Stimulated activated memory B cell treated with anti-CD40 and anti-IgM and Interleukin-4, amounts not matched to agents 10 μg/mL and 1 μg/mL and 100 μg/mL, for 72 hours (primary cell): ENCODE measurements at regions not wholly inside any gene's neighbourhood (a gene's known extent, or its start where the extent isn't known, plus 50 kb on each side); places are given as distances from the start of the nearest gene placed in this dataset.

Source experiments
- ATAC-seq: fragments of 150-1000 bp; cut with Tn5 transposase; 2 replicates; pipeline ENCODE4 v1.10.0; 2021
- H3K27ac Mint-ChIP-seq: one replicate; pipeline ENCODE4 v1.8.0; 2022; ENCODE audit warnings: mild to moderate bottlenecking, mixed read lengths
- H3K27me3 Mint-ChIP-seq: one replicate; pipeline ENCODE4 v1.8.0; 2022; ENCODE audit warnings: mixed read lengths
- H3K36me3 Mint-ChIP-seq: one replicate; pipeline ENCODE4 v1.8.0; 2022; ENCODE audit warnings: mixed read lengths
- H3K4me1 Mint-ChIP-seq: one replicate; pipeline ENCODE4 v1.8.0; 2022; ENCODE audit warnings: mixed read lengths
- H3K4me3 Mint-ChIP-seq: one replicate; pipeline ENCODE4 v1.8.0; 2022; ENCODE audit warnings: mild to moderate bottlenecking, moderate library complexity, mixed read lengths
- H3K9me3 Mint-ChIP-seq: one replicate; pipeline ENCODE4 v1.8.0; 2022; ENCODE audit warnings: mixed read lengths

DNA sequence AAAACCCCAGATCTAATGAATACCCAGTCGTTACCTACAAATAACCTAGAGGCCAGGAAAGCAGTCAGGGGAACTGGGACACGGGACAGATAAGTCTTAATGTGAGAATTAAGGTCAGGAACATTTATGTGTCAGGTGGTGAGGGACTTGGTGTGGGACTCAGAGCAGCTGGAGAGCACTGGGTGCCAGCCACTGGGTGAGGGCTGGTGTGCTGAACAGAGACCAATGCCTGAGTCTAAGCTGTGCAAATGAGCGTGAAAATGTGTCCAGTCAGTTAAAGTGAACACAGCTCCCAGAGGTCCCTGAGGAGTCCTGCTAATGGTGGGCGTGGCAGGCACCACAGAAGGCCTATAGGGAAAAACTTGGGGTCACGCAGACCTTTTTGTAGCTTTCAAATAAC lies 225.9 kb downstream of the C1D start:
- Mint-ChIP-seq H3K4me1 (no peaks in the 10 kb centered on the region), H3K36me3 (no peaks in the 10 kb centered on the region), H3K27ac (no peak overlapping the region), H3K9me3 (no peaks in the 10 kb centered on the region), H3K4me3 (no peak overlapping the region), H3K27me3 (peaks cover 3% of the 10 kb centered on the region)
- no peak for ATAC-seq

DNA sequence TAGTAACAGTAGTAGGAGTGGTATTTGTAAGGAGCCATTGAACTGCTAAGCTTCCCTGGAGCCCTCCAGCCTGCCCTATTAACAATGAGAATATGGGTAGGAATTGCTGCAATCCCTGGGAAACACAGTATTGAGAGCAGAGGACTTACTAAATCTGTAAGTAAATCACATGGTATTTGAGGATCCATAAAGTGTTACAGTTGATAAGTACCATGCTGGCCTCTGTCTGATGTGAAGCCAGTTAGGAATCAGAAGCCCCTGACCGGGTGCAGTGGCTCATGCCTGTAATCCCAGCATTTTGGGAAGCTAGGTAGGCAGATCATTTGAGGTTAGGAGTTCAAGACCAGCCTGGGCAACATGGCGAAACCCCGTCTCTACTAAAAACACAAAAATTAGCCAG lies 224.6 kb downstream of the C1D start:
- Mint-ChIP-seq H3K27me3 (peaks cover 13% of the 10 kb centered on the region), H3K4me3 (no peak overlapping the region), H3K36me3 (no peaks in the 10 kb centered on the region), H3K4me1 (no peaks in the 10 kb centered on the region), H3K9me3 (no peaks in the 10 kb centered on the region), H3K27ac (no peak overlapping the region)
- ATAC-seq: no peak

DNA sequence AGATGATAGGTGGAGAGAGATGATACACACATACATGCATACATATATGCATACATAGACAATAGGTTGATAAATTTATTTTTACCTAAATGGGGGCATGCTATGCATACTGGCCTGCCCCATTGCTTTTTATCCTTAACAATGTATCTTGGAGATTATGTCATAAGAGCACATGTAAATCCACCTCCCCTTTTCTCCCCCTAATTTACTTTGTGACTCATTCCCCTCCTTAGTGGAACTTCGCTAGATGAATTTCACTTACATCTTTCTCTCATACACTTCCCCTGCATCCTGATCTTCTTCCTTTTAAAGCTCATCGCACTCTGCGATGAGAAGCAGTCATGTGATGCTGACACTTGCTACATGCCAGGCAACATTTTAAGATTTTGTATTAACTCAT lies 223.6 kb downstream of the C1D start:
- ATAC-seq: no peak
- no peak overlapping the region for H3K4me3 Mint-ChIP-seq
- H3K4me1 Mint-ChIP-seq: no peaks in the 10 kb centered on the region

DNA sequence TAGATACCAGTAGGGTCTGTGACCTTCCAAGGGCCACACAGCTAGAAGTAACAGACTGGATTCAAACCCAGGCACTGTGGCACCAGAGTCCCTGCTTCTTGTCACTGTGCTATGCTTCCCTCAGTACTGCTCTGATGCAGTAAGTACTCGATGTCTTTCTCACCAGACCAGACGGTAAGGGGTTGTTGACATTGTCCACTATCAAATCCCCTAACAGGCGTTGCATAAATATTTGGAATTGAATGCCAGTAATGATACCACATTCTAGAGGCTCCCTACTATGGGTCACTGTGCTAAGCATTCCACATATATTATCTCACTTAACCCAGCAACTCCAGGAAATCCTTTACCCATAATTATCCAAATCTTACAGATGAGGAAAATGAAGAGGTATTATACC lies 223.1 kb downstream of the C1D start:
- no peaks in the 10 kb centered on the region for H3K36me3 Mint-ChIP-seq
- ATAC-seq: no peak
- H3K27me3 Mint-ChIP-seq: peaks cover 28% of the 10 kb centered on the region
- no peak overlapping the region for H3K27ac Mint-ChIP-seq
- no peaks in the 10 kb centered on the region for H3K9me3 Mint-ChIP-seq
- no peak overlapping the region for H3K4me3 Mint-ChIP-seq
- H3K4me1 Mint-ChIP-seq: no peaks in the 10 kb centered on the region

More for the DNA sequence above, 223.6 kb downstream of the C1D start:
- no peaks in the 10 kb centered on the region for H3K36me3 Mint-ChIP-seq
- peaks cover 23% of the 10 kb centered on the region for H3K27me3 Mint-ChIP-seq
- no peaks in the 10 kb centered on the region for H3K9me3 Mint-ChIP-seq
- H3K27ac Mint-ChIP-seq: no peak overlapping the region

DNA sequence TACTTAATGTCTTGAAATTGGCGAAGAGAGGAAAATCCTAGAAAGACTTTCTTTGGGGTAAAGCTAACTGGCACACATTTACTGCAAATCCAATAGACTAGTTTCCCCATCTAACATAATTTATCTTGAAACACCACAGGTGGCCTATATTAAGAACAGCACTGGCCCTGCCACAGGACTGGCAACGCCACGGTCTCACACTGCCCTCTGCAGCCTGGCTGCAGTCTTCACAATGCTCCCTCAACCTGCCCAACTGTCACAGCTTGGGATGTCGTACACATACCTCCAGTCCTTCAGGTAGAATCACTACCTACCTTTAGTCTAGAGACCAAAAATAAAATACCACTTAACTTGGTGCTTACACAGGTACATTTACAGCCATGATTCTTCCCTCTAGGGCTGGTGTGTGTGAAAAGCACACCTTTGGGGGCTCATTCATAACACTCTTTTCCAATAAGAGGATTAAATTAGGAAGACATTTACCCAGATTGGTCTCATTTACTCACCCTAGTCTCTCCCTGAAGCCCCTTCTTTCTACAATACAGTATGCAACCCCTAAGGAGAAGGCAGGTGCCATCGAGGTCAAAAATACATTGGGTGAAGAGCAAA lies 222.2 kb downstream of the C1D start:
- Mint-ChIP-seq H3K36me3 (no peaks in the 10 kb centered on the region), H3K9me3 (no peaks in the 10 kb centered on the region), H3K27ac (no peak overlapping the region), H3K4me1 (no peaks in the 10 kb centered on the region), H3K27me3 (peaks cover 31% of the 10 kb centered on the region), H3K4me3 (no peak overlapping the region)
- ATAC-seq: peak; percentile 79

DNA sequence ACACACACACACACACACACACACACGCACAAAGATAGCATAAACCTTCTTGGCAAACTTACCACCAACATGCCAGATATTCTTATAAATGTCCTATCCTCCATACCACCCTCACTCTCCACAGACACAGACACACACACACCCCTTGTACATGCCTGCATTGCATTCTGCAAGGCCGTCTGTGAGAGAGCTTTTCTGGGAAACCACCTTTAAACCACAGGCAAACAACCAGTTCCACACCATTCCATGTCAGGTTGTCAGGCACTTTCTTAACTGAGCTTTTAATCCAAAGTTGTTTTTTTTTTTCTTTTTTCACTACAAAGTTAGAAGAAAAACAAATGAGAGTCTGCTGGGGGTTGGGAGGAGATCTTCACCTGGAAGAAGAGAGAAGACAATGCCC lies 221.1 kb downstream of the C1D start:
- Mint-ChIP-seq H3K36me3 (no peaks in the 10 kb centered on the region), H3K9me3 (no peaks in the 10 kb centered on the region), H3K27ac (no peak overlapping the region), H3K4me3 (no peak overlapping the region), H3K27me3 (peaks cover 31% of the 10 kb centered on the region), H3K4me1 (no peaks in the 10 kb centered on the region)
- no peak for ATAC-seq

DNA sequence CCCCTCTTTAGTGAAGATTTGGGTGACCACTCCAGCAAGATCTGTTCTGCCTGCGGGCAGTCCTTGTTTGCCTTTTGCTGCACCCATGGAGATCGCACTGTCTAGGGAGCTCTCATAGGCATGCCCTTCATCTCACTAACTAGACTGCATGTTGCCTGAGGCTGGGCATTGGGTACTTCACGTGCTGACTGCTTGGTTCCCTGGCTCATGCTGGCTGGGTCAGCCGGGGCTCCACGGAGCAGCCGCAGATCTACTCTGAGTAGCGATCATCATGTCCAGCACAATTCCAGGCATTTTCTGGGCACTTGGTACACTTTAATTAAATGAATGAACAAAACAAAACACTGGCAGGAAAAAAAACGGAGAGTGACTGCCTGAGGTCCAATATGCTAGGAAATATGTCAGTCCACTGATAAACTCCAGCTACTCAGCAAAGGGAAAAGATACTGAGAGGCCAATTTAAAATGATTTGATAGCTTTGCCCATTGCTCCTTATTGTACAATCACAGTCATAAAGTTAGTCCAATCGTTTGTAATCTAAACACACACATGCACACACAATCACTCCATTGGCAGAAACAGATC lies 220.3 kb downstream of the C1D start:
- Mint-ChIP-seq H3K9me3 (no peaks in the 10 kb centered on the region), H3K4me1 (no peaks in the 10 kb centered on the region), H3K27ac (no peak overlapping the region), H3K27me3 (peaks cover 31% of the 10 kb centered on the region), H3K36me3 (no peaks in the 10 kb centered on the region), H3K4me3 (no peak overlapping the region)
- peak; percentile 28 for ATAC-seq

DNA sequence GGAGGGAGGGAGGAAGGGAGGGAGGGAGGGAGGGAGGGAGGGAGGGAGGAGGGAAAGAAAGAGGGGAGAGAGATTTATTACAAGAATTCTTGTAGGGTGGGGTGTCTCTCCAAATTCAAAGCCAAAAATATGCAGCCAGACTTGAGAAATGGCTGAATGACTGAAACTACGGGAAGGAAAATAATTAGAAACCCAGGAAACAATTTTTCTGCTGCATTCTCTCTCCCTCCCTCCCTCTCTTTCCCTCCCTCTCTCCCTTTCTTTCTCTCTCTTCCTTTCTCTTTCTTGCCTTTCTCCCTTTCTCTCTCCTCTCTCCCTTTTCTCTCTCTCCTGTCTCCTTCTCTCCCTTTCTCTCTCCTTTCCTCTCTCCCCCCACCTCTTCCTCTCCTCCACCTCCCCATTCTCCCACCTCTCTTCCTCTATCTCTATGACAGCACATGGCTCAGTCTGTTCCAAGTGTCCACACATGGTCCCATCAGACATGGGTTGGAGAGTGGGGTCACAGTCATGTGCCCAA lies 218.7 kb downstream of the C1D start:
- H3K9me3 Mint-ChIP-seq: no peaks in the 10 kb centered on the region
- H3K36me3 Mint-ChIP-seq: no peaks in the 10 kb centered on the region
- H3K27ac Mint-ChIP-seq: no peak overlapping the region
- H3K4me1 Mint-ChIP-seq: no peaks in the 10 kb centered on the region
- no peak overlapping the region for H3K4me3 Mint-ChIP-seq
- peaks cover 31% of the 10 kb centered on the region for H3K27me3 Mint-ChIP-seq
- ATAC-seq: no peak

DNA sequence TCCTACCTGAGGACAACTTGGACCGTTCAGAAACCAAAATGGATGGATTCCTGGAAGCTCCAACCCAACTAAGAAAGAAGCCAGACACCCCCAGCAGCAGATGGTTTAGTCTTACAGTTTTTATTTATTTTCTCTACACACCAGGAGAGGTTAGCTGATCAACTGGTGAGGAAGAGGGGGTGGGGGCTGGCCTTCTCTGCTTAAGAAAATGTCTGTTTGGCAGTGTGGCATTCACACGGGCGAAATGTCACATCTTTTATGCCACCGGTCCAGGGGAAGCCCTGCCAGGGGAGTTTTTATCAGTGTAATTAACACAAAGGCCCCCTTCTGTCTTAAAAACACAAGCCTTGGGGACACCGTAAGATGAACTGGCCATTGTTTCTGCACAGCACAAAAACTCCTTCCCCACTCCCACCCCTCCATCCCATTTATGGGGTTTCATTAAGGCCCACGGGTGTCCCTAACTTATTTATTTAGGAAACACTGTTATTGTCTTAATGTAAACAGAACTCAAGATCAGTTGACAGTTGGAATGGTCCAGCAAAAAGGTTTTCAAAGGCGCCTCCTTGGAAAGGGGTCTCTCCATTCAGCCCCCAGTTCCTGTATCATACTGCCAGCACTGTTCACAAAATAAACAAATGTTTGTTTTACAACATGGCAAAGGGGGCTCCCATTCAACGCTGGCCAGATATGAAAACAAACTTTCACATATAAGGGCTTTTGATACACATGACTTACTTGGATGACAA lies 217.0 kb downstream of the C1D start:
- Mint-ChIP-seq H3K27me3 (peaks cover 36% of the 10 kb centered on the region), H3K9me3 (no peaks in the 10 kb centered on the region), H3K4me1 (no peaks in the 10 kb centered on the region), H3K4me3 (no peak overlapping the region), H3K27ac (no peak overlapping the region), H3K36me3 (no peaks in the 10 kb centered on the region)
- ATAC-seq: no peak

DNA sequence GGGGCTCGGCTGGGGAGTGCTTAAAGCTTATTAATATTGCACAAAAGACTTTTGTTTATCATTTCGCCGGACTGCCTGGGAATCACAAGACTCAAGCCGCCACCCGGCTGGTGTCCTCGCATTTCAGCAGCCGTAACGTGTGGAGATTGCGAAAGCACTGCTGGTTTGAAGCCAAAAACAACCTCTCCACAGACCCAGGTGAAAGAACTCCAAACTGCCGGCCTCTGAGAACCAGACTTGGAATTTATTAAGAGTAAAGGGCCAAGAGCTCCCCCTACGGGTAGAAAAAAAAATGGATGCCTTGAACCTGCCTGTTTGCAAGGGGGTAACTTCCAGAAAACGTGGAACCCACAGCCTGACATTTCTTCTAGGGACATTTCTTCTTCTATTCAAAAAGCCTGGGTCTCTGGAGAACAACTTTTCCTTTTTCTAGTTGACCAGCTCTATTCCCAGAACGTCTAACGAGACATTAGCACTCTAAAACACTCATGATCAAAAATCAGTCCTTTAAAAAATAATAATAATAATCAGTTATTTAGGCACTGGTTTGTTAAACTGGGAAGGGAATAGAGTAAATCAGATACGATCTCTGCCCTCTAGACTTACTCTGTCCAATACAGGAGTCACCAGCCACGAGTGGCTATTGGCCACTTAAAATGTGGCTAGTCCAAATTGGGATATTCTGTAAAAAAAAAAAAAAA lies 216.3 kb downstream of the C1D start:
- Mint-ChIP-seq H3K27me3 (peaks cover 44% of the 10 kb centered on the region), H3K4me3 (no peak overlapping the region)
- no peak for ATAC-seq

DNA sequence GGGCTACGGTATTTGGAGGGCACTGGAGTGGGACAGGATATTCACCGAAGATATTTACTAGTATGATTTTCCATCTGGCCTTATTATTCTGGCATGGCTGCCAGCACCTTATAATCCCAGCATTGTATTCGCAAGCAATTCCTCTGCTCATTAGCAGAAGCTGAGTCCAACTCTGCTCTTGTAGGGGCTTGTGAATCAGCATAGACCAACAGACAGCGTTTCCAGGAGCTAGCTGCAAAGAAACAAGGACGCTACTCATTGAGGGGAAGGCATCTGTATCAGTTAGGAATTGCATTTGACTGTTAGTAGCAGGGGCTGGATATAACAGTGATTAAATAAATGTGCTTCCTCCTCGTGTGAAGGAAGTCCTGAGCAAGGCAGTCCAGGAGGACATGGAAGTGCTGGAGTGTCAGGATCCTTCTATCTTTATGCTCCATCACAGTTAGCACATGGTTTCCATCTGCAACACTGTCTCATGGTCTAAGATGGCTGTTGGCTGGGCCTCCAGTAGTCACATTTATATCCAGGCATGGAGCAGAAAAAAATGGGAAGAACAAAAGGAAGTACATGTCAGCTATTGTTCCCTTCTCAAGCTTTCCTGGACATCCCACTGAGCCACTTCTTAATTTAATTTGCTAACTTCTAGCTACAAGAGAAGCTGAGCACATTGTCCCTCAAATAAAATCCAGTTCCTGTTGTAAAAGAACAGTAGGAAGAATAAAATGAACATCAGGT lies 214.1 kb downstream of the C1D start:
- Mint-ChIP-seq H3K4me1 (no peaks in the 10 kb centered on the region), H3K9me3 (no peaks in the 10 kb centered on the region), H3K27ac (no peak overlapping the region), H3K27me3 (peaks cover 37% of the 10 kb centered on the region), H3K36me3 (no peaks in the 10 kb centered on the region), H3K4me3 (no peak overlapping the region)
- no peak for ATAC-seq

More for the DNA sequence above, 216.3 kb downstream of the C1D start:
- Mint-ChIP-seq H3K4me1 (no peaks in the 10 kb centered on the region), H3K27ac (no peak overlapping the region), H3K36me3 (no peaks in the 10 kb centered on the region), H3K9me3 (no peaks in the 10 kb centered on the region)

DNA sequence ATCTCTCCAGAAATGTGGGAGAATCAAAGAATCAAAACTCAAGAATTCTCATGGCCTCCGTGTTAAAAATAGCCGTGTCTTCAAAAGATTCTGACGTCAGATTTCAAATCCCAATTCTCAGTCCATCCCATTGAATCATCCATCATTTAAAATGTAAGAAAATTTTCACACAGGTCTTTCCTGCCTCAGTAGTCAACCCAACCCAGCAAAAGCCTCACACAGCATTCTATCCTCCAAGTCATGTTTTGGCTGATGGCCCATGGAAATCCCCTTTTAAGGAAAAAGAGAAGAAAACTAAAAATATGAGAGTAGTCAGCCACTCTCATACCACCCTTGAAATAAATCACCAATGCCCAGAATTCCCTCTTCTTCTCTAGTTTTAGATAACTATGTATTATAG lies 211.8 kb downstream of the C1D start:
- ATAC-seq: no peak

DNA sequence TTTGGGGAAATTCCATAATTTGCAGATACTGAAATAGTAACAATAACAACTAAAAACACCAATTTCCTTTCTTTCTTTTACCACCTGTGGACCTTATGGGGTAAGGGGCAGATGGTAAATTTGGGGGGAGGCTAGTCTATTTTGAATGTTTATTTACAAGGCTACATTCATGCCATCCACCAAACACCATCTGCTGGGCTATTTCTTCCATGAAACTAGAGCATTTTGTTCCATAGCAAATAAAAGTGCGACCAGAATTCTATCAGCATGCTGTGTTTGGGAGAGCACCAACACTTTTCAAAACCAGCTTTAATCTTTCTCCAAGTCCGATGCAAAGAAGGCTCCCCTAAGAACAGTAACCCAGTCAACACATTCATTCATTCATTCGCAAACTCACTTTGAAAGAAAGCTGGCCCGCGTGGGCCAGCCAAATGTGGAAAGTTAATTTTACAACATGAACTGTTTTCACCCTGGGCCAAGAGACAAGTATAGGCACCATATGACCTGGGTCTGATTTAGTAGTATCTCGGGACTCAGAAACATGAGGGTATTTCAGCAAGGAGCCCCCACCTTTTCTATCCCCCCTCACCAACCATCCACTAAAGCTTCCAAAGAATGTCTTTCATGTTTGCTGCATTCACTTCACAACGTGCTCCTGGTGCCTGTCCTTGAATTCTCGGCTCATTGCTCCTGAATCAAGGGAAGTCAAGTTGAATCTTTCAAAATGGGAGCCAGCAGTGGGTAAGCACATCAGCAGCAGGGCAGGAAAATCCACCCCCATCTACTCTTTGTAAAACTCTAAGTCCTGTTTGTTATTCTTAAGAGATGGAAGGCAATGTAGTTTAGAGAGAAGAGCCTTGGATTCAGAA lies 210.6 kb downstream of the C1D start:
- Mint-ChIP-seq H3K4me1 (no peaks in the 10 kb centered on the region), H3K36me3 (no peaks in the 10 kb centered on the region), H3K27me3 (peaks cover 24% of the 10 kb centered on the region), H3K4me3 (no peak overlapping the region), H3K27ac (no peak overlapping the region), H3K9me3 (no peaks in the 10 kb centered on the region)
- ATAC-seq: no peak

More for the DNA sequence above, 211.8 kb downstream of the C1D start:
- Mint-ChIP-seq H3K4me3 (no peak overlapping the region), H3K4me1 (no peaks in the 10 kb centered on the region), H3K27ac (no peak overlapping the region), H3K27me3 (peaks cover 24% of the 10 kb centered on the region), H3K36me3 (no peaks in the 10 kb centered on the region), H3K9me3 (no peaks in the 10 kb centered on the region)

DNA sequence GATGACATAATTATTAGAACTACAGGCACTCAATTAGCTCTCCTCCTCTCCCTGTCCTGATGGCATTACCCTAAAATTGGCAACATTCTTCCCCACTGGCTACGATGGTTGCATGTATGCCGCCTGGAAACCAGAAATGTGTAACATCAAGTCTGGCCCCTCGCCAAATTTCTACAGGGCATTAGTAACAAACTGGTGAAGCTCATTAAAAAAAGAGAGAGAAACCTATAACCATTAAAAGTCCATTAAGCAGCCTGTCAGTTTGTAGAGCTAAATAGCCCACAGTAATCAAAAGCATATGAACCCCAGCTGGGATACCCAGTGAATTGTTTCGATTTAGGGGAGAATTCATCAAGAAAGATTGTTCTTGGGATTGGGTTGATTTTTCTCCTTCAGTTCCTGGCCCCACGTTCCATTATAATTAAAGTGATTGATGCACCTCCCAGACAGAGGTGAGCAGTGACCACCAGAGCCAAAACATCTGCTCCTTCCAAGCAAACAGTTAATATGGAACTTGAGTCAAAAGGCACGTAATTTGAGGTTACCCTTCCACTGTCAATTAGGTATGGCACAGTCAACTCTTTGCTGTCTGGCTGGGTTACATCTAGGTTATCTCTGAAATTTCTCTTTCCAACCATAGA lies 208.6 kb downstream of the C1D start:
- H3K9me3 Mint-ChIP-seq: no peaks in the 10 kb centered on the region

More for the DNA sequence above, 208.6 kb downstream of the C1D start:
- no peak for ATAC-seq
- no peak overlapping the region for H3K4me3 Mint-ChIP-seq
- peaks cover 24% of the 10 kb centered on the region for H3K27me3 Mint-ChIP-seq
- H3K27ac Mint-ChIP-seq: no peak overlapping the region
- no peaks in the 10 kb centered on the region for H3K36me3 Mint-ChIP-seq
- H3K4me1 Mint-ChIP-seq: no peaks in the 10 kb centered on the region
